HG03378 (cell line): ENCODE measurements at regions not wholly inside any gene's neighbourhood (a gene's known extent, or its start where the extent isn't known, plus 50 kb on each side); places are given as distances from the start of the nearest gene placed in this dataset.
"Not testable (repeated sequence)": the region's sequence is repeated elsewhere in the genome, so short reads cannot be mapped to it uniquely, and the experiment has no call there.

ENCODE experiments used
- ATAC-seq: cut with Tn5 transposase; IDR thresholded peaks from one replicate; pipeline ENCODE4 v1.9.1; 2021; ENCODE audit warnings: mild to moderate bottlenecking, moderate library complexity; ENCODE audit not compliant: unreplicated experiment

DNA sequence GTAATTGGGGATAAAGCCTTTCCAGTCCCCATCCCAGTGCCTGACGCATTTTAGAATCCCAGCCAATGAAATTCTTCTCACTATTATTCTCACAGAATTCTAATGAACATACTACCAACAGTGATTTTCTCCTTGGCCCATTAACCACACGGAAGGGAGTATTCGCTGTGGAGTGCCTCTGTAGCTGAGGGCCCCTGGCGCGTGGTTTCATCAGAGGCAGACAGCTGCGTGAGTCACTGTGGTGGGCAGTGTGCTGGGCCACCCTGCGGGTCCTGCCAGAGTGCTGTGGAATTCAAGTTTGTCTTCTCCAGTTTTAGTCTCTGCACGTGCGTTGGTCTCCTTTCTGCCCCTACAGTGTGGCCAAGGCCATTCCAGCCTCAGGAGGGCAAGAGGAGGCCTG lies 335.4 kb upstream of the FAT1 start:
- ATAC-seq, result no peak

DNA sequence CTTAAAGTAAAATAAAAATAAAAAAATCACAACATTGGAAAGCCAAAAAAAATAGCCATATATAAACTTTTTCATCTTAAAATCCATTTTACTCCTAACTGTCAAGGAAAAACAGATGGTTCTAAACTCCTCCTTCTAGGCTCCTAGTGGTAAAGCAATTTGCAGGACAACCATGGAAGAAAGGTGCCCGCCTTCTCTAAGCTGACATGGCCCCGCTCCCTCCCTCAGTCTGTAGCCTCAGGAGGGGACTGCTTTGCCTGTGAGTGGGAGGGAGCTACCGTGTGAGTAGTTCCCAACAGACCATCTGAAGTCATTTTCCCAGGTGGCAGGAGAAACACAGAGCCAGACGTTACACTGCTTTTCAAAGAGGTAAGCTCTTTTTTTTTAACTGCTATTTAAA lies 336.2 kb upstream of the FAT1 start:
- ATAC-seq, result no peak

DNA sequence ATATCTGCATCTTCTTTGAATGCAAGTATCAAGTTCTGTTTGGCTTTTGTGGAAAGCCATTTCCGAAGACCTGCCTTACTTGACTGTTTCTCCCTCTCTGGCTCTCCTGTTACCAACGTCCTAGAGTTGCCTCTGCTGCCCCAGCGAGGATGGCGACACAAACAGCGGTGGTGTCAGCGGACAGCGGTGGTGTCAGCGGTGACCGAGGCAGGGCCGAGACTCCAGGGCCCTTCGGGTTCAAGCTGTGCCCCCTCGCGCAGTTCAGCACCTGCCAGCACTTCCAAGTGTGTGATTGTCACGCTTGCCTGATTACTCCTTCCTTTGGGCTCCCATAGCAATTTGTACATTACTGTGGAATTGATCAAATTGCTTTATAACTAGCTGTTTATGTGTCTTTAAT lies 336.9 kb upstream of the FAT1 start:
- ATAC-seq, result no peak

DNA sequence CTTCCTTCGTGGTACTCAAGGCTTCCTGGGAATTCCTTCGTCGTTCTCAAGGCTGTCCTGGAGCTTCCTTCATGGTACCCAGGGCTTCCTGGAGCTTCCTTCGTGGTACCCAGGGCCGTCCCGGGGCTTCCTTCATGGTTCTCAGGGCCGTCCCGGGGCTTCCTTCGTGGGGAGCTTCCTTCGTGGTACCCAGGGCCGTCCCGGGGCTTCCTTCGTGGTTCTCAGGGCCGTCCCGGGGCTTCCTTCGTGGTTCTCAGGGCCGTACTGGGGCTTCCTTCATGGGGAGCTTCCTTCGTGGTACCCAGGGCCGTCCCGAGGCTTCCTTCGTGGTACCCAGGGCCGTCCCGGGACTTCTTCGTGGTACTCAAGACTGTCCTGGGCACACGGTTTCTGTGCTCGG lies 339.6 kb upstream of the FAT1 start:
- ATAC-seq, result no peak

DNA sequence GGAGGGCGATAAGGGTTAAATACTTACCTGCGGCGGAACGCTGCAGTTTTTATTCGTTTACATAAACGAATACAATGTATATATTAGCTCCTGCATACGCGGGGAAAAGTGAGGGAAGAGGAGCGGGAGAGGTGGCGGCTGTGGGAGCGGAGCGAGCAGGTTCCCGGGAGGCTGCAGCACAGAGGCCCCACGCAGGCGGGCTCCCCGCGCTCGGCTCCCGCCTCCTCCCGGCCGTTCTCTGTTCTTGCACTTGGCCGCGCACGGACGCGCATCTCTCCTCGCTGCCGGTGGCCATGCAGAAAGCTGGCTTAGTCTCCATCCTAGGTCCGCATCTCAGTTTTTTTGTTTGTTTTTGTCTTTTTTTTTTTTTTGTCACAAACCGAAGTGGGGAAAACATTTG lies 340.4 kb upstream of the FAT1 start:
- ATAC-seq, result no peak

DNA sequence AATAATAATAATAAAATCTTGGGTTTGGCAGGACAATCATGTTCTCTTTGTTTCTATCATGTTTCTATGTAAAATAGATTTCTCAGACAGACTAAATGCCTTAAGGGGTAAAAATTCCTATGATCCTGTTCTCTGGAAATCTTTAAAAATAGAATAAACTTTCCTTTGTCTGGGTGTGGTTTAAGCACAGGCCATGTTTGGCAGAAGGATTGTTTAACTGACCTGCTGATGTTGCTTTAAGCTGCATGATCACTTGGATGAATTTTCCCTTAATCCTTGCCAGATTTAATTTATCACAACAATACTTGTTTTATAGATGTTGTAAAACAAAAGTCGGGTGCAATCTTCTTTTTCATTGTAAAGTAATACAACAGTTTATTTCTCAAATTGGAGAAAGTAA lies 341.7 kb upstream of the FAT1 start:
- no peak for ATAC-seq

DNA sequence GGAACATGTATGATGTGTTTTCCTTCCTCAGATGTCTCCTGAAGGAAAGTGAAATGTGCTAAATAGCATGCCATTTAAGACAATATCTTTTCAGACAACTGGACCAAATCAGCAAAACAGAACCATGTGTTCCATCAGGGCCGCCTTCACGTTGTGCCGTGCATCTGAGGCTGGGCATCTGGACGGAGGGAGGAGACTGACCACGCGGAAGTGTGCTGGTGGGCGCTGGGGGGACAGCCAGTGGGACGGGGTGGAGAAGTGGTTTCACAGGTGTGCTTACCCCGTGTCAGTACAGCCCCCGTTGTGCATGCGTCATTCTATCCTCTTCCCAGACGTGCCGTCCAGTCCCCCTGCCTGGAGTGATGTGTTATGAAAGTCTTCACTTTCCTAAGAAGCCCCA lies 342.1 kb upstream of the FAT1 start:
- no peak for ATAC-seq

DNA sequence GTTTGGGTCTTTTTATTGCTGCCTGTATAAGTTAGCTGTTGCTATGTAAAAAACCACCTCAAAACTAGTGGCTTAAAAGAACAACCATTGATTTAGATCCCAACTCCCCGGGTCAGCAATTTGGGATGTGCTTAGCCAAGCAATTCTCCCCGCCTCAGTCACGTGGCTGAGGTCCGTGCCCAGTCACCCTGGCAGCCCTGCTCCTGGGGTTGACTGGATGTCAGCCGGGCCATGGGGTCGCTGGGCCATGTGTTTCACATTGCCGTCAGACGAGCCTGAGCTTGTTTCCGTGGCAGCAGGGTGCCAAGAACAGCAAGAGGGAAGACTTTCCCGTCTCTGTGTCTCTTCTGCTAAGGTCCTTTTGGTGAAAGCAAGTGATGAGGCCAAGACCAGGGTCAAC lies 345.7 kb upstream of the FAT1 start:
- no peak for ATAC-seq

DNA sequence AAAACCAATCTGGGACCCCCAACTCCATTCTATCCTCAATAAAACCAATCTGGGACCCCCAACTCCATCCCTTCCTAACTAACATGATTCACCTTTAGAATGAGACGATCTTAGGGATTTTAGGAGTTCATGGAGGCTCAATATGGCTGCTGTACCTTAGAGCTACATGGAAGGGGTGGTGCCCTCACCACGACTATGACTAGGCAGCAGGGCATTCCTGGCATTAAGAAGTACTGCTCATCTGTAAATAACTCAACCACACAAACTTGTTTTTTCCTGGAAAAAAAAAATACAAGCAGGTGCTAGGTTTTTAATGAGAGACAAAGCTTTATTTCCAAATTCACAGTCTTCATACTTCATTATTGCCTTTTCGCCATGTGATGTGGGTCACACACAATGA lies 346.5 kb upstream of the FAT1 start:
- no peak for ATAC-seq

DNA sequence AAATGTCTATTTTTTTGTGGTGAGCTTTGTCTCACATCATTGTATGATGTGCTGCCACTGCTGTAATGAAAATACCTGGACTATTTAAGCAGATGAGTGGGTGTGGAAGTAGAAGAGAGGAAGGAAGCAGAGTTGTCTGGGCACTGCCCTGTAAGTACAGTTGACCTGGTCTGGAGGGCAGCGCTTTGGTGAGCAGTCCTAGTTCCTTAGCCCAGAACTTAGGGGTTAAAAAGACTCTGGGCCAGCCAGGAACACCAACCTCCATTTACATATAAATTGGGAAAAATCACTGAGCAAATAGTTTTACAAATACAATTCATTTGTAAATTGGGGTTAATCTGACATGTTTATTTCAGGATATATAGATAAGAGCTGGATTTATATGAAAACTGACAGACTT lies 347.1 kb upstream of the FAT1 start:
- ATAC-seq, result no peak

DNA sequence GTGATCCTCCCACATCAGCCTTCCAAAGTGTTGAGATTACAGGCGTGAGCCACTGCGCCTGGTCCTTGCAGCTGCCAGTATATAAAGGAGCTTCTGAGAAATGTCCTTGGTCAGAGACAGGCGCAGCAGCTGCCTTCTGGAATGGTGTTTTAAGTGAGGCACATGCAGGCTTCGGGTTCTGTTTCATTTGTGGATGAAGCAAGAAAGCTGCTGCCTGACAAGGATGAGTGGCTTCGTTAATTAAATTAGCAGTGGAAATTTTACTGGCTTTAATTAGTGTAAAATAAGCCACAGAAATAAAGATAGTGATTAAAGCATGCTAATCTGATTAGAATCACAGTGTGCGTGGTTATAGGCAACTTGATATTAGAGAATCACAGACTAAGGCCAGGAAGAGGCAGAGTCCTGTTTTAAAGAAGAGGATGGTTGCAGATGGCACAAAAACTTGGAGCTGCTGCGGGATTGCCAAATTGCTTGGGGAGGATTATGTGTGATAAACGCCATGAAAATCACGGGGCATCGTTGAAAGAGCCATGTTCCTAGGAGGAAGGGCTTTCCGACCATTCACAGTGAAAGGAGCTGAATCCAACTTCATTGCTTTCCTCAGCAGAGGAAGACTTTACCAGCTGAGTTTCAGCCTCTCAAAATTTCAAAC lies 348.4 kb upstream of the FAT1 start:
- ATAC-seq, result no peak

DNA sequence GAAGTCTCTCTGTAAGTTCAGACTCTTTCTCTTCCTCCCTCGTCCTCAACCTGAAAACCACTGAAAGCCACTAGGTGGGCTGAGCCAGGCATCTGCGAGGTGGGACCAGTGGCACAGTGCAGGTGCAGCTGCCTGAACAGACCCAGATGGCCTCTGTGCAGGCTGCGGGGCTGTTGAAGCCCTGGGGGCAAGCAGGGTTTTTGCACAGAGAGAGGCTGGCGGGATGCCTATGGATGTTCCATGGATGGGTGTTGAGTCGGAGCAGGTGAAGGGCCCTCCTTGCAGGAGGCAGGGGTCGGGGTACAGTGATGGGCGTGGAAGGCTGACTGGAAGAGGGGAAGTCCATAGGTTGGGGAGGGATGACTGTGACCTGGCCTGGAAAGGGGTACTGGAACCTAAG lies 350.2 kb upstream of the FAT1 start:
- no peak for ATAC-seq

DNA sequence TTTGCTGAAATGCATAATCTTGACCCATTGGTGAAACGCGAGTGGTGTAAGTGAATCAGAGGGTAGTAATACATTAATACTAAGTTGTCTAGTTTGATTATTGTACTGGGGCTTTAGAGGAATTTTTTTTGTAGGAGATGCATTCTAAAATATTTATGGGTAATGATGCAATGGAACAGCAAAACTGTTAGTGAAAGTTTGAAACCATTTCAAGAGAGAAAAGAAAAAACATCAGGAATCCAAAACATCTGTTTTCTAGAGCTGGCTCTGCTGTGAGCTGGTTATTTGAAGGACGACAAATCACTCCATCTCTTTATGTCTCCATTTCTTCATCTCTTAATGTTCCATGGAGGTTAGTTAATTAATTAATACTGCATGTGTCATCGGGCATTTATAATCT lies 351.9 kb upstream of the FAT1 start:
- ATAC-seq, result no peak

DNA sequence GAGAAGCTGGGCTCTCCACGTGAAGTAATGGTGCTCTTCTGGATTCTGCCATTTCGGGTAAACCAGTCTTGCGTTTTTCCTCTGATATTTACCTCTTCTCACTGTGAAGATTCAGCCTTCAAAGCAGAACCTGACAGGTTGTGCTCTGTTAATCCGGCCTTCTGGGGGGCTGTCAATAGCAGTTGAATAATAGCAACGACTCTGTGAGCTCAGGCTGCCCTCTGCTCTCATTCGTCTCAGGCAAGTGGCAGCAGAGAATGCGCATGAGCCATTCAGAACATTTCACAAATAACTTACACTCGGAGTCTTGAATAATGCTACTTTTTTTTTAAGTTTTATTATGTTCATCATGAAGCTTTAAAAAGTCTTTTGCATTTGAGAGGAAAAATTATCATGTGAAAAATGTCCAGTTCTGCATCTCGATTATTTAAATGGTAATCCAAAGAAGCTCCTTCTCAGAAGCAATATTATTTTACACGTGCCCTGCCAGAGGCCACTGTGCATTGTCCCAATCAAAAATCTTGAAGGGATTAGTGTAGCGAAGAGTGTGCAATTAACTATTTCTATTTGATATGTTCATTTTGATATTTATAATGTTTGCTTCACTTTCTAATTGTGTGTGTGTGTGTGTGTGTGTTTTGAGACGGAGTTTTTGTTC lies 354.2 kb upstream of the FAT1 start:
- no peak for ATAC-seq

DNA sequence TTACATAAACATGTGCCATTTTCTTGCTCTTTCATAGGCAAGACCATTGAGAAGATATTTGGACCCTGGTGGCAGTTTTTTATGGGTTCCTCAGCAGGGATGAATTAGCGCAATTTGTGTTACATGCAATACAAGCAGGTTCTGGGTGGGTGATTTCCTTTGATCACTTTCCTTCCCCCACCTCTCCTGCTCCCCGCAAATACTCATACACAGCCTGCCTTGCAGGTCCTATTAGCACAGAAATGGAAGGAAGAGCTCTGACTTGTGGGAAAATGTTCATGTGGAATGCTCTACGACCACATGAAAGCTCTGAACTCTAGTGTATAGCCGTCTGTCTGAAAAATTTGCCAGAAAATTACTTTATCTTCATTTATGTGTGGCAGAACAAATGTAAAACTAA lies 361.0 kb upstream of the FAT1 start:
- no peak for ATAC-seq

DNA sequence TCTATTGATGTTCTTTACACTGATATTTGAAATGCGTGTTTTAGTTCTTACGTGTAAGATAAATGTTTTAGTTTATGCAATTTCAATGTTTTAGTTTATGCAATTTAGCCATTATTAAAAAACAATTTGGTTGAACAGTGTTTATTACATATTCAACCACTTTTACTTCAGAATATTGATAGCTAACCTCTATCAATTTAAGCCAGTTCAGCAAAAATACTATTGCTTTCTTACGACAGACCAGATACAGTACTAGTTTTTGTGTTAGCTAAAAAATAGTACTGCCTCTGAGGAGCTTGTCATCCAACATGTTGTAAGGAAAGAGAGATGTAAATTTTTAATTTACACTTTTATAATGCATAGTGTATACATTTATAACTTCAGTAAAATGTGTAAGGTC lies 361.7 kb upstream of the FAT1 start:
- no peak for ATAC-seq

DNA sequence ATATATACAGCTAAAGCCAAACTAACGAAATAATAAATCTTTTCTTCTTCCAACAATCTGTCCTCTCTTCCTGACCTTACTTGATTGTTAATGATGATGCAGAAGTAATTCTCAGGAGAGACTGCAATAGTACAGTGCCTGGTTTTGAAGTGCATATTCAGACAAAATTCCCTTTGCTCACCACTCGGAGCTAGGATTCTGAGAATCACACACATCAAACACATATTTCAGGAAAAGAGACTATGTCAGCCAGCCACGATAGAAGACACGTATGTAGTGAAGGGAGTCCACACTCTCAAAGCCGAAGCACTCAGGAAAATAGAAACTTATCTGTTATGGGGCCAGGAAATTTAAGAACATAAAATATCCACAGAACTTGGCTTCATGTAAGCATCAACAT lies 362.5 kb upstream of the FAT1 start:
- ATAC-seq, result no peak

DNA sequence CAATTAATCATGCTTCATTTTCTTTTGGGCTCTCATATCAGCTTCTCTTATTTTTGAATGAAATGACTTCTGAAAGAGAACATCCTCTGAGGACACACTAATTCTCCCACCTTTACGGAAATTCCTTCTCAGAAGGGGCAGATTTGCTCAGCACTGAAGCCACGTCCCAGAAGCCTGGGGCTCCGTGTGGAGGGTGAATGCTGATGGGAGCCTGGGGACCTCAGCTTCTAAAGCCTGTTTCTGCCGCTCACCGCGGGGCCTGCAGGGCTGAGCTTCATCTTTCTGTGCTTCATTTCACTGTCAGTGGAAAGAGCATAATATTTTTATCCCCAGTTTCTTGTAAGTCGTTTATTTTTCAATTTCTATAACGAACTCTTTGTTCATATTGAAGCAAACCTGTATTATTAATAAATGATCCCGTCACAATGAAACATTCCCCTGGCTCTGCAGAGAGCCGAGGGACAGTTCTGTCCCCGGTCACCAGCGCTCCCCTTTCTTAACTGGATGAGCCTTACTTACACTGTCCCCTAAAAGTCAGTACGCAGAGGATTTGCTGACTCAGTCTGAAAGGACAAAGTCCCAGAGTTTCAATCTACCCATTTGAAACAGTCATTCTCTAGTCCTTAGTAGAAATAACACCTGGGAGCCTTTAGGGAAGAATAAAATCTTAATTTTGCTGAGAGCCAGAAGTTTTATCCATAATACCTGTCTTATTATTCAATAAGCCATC lies 364.6 kb upstream of the FAT1 start:
- ATAC-seq, result no peak

DNA sequence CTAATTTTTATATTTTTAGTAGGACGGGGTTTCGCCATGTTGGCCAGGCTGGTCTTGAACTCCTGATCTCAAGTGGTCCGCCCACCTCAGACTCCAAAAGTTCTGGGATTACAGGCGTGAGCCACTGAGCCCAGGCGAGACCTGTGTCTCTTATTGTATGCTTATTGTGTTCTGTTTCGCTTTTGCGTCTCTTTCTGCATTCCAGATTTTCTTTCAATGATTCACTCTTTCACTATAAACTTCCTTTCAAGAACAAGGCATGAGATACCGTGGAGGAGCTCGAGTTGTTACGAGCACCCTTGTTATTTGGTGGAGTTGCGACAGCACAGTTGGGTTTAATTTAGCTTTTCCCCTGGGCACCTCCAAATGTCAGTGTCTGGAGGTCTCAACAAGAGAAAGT lies 366.7 kb upstream of the FAT1 start:
- ATAC-seq, result no peak

DNA sequence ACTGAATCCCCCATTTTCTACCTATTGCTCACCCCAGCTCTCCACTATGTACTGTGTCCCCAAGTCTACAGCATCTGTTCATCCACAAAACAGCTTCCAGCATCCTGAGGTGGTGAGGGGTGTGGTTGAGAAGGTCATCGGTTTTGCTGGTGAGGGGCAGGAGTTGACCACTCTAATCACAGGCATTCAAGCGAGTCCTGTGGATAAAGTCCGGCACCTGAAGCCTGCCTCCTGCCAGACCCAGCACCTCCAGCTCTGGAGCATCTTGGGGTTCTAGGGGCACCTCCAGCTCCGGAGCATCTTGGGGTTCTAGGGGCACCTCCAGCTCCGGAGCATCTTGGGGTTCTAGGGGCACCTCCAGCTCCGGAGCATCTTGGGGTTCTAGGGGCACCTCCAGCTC lies 367.2 kb upstream of the FAT1 start:
- not testable (repeated sequence) for ATAC-seq

DNA sequence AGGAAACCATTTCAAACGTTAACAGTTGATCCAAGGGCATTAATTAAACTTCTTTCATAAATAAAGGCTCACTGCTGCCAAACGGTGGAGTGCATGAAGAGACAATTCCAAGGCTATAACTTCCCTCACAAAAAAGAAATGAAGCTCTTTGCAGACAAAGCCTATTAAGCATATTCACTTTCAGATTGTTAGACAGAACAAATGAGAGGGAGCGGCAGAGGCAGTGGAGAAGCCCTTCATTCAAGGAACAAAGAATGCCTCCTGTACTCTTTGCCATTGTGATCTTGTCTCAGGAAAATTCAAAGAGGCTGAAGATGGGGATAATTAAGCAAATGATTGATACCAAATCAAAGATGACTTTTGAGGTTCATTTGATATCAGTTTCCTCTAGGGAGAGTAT lies 370.5 kb upstream of the FAT1 start:
- no peak for ATAC-seq

DNA sequence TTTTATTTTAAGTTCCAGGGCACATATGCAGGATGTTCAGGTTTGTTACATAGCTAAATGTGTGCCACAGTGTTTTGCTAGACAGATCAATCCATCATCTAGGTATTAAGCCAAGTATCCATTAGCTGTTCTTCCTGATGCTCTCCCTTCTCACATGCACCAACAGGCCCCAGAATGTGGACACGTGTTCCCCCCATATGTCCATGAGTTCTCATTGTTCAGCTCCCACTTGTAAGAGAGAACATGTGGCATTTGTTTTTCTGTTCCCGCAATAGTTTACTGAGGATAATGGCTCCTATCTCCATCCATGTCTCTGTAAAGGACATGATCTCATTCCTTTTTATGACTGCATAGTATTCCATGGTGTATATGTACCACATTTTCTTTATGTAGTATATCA lies 374.8 kb upstream of the FAT1 start:
- ATAC-seq, result no peak

DNA sequence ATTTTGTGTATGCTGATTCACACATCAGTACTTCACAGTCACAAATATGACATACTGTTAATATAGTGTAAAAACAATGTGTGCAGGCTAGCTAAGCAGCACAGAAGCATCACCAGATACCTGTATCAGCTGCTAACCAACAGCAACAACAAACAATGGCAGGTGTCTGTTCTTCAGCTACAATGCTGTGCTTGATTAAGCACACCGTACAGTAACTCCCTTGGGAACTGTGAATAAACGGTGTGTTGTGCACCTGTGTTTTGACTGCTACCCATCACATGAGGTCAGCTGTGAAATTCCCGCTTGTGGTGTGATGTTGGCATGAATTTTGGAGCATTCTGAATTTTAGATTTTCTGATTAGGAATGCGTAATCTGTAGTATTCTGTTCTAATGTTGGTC lies 379.7 kb upstream of the FAT1 start:
- no peak for ATAC-seq
